ENCODE measurements at regions not wholly inside any gene's neighbourhood (a gene's known extent, or its start where the extent isn't known, plus 50 kb on each side); places are given as distances from the start of the nearest gene placed in this dataset.
"Not testable (repeated sequence)": the region's sequence is repeated elsewhere in the genome, so short reads cannot be mapped to it uniquely, and the experiment has no call there.

DNA sequence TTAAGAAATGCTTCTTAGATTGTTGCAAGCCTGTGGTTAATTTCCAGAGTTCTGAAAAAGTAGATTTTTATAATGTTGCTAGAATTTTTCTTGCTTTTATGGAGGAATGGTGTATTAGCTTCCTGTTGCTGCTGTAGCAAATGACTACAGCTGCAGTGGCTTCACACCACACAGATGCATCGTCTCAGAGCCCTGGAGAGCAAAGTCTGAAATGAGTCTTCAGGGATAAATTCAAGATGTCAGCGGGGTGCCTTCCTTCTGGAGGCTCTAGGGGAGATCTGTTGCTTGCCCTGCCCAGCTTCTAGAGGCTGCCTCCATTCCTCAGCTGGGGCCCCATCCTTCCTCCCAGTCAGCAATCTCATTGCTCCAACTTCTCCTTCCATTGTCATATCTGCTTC, 187.8 kb downstream of the ZNF516 start:
- DNase-seq (ENCODE audit: low read depth in 1 of 2, low spot score in 1 of 2): no peak

DNA sequence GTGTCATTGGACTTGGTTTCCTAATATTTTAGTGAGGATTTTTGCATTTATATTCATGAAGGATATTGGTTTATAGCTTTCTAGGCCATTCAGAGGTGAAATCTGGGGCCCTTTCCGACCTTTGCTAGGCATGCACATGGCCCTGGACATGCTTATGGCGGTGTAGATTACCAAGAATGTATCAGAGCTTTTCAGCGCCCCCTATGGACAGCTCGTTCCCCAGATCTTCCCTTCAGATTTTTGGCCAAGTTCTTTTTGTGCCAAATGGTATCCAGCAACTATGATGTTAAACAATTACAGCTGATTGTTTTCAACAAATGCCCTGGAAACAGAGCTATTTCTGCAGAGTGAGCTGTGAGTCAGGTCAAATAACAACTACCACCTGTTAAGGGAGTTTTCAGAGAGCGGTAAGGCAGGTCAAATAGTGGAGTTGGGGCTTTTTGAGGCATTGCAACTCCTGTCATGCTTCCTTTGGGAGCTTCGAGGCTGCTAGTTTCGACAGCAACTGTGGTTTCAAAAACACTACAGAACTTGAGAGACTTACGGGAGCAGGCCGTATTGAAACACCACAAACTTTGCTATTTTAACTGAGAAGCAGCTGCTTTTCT, 188.3 kb downstream of the ZNF516 start:
- no peak for DNase-seq (ENCODE audit: low read depth in 1 of 2, low spot score in 1 of 2)

DNA sequence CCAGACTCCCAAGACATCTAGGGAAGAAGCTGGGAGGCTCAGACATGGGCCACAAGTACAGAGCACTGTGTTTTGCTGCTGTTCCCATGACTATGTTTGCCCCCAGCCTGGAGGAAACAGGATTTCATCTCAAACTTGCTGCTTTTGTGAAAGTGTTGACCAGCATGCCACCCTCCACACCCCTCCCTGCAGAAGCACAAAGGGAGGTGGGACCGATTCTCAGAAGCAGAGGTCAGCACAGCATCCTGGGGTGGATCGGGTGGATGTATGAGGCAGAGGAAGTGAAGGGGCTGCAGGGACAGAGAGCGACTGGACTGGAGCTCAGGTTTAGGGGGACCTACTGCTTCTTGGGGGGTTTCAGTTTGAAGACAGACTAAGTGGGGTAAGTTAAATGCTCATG, 209.2 kb downstream of the ZNF516 start:
- DNase-seq (ENCODE audit: low read depth in 1 of 2, low spot score in 1 of 2): no peak

DNA sequence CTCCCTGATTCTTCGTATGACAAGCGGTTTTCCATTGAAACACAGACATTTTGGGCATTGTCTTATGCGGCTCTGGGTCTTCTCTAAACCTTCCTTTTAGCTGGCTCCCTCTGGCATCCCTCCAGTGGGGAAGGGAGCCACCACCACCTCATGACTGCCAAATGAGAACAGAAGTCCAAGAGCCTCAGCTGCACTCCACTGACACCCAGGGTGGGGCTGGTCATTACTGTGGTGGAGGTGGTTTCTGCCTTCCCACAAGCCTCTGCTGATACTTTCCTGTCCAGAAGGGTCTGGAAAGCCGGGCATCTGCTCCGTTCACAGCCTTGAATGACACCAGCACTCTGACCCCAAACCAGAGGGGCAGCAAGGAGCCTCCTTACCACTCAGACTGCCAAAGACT, 213.5 kb downstream of the ZNF516 start:
- no peak for DNase-seq (ENCODE audit: low read depth in 1 of 2, low spot score in 1 of 2)

DNA sequence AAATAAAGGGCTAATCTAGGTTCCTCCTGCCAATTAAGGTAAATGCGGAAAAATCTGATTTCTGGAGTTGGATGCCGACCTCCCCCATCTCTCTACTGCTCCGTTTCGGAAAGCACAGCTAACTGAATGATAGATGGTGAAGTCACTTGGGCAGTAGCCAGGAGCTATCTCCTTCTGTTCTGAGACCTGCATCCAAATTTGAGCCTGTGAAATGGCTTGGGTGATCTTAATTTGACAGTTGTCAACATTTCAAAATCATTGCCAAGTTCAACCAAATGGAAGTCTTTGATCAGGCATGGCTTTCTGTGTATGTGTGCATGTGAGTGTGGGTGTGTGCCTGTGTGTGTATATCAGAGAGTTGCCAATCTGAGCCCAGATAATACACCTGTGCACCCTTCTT, 217.2 kb downstream of the ZNF516 start:
- no peak for DNase-seq (ENCODE audit: low read depth in 1 of 2, low spot score in 1 of 2)

GRCh38 chr18:76275727-76276313, 219.2 kb downstream of the ZNF516 start:
- no peak for DNase-seq (ENCODE audit: low read depth in 1 of 2, low spot score in 1 of 2)

DNA sequence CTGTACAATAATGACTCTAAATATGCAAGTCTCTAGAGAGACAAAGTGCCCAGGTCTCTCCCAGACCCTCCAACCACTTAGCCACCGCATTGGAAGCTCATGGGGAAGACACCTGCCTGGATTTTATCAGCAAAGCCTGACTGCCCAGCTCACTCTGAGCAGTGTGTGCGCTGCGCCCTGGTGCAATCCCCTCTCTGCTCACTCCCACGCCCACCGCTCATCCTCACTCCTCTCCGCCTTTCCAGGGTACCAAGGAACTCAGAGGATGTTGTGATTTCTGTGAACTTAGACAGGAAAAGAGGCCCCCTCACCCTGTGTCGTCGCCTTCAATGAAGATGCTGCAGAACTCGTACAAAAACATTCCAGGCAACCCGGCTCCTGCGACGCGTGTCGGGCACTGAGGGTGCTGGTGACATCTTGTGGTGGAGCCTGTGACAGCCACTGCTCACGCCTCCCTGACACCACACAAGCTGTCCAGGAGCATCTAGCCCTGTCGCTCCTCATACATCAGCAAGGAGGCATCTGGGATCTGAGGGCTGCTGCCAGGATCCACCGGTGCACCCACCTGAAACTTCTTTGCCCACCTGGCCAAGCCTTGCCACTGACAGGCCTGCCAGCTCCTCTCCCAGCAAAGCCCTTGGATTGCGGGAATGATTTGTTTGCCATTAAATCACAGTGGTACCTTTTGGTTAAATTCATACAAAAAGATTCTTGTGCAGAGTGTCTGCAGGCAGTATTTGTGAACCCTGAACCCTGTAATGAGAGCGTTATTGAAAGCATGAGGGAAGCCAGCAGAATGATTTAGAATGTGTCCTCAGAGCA, 220.4 kb downstream of the ZNF516 start:
- no peak for DNase-seq (ENCODE audit: low read depth in 1 of 2, low spot score in 1 of 2)

DNA sequence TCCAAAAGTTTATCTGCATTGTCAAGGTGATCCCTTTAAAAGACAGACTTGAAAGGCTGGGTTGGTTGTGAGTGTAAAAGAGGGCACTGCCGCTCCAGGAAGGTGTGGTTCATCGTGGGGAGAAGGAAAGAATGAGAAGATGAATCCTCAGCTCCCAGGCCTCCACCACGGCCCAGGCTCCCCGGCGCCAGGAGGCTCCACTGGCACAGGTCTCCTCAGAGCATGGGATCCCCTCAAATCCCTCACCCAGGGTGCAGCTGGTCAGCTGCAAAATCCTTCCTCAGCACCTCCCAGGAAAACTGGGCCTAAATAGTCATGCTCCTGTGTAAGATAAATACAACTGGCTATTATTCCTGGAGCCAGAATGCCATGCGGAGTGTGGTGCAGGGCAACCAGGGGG, 221.1 kb downstream of the ZNF516 start:
- DNase-seq (ENCODE audit: low read depth in 1 of 2, low spot score in 1 of 2): no peak

DNA sequence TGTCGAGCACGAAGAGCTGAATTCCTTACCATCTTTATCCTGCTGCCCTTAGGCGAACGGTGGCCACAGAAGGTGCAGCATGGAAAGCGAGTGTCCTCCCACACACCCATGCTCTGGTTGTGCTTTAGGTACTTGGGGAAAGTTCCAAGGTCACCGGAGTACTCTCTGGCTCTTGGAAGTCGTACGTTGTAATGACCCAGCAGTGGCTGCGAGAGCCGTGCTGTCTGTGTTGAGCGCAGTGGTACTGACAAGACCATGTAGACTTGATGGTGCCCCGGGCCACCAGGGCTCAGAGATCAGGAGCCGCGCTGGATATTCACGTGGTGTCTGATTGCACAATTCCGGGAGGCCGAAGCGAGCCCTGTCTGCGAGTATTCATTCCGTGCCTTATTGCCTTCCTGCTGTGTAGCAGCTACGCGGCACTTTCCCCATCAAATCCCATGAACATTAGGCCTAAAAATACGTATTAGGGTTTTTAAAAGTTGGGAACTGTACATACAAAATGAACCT, 222.0 kb downstream of the ZNF516 start:
- DNase-seq (ENCODE audit: low read depth in 1 of 2, low spot score in 1 of 2): no peak

GRCh38 chr18:76267423-76267822, 227.6 kb downstream of the ZNF516 start:
- not testable (repeated sequence) for DNase-seq (ENCODE audit: low read depth in 1 of 2, low spot score in 1 of 2)

DNA sequence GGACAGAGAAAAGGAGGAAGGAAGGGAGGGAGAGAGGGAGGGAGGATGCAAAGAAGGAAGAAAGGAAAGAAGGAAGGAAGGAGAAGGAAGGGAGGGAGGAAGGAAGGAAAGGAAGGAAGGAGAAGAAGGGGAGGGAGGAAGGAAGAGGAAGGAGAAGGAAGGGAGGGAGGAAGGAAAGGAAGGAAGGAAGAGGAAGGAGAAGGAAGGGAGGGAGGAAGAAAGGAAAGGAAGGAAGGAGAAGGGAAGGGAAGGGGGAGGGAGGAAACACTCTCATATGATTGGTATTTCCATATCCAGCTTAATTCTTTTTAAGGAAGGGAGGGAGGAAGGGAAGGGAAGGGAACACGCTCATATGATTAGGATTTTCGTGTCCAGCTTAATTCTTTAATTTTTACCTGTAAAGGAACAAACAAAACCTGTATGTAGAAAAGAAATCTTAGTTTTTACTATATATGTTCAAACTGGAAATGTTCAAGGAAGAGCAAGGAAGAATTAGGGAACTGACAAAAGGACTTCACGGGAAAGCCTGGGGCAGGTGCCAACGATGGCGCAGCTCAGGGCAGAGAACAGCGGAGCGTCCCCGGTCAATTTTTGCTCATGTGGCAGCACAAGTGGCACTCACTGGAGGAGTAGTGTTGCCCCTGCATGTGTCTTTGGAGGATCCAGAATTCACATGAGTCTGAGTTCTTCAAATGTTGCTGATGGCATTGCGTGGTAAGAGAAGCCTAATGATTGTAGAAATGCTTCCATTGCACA, 228.6 kb downstream of the ZNF516 start:
- DNase-seq (ENCODE audit: low read depth in 1 of 2, low spot score in 1 of 2): no peak

DNA sequence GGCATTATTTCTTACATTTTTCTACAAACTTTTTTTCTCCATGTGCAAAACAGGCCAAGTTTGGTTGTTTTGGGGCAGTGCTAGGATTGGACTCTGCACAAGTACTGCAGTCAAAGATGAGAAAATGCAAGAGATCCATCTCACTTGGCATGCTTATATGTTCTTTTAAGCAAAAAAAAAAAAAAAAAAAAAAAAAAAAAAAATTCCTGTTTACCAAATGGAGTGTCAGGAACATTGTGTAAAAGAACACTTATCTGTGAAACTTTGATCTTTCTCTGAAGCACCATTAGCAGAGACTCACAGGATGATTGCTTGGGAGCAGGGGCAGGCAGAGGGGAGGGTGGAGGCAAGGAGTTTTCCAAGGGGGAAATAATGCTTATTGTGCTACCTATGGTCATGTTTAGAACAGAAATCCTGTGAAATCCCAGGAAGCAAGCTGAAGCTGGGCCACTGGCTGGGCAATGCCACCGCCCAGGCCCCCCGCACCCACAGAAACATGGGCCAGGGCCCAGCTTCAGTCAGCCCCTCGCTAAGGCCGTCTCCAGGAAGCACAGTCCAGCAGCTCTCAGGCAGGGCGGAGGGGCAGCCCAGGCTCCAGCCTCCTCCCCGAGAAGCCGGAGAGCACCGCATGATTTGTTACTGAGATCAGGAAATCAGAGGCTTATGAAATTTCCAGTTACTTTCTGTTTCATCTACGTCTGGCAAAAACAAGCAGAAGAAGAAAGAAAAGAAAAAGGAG, 229.4 kb downstream of the ZNF516 start:
- DNase-seq (ENCODE audit: low read depth in 1 of 2, low spot score in 1 of 2): no peak

DNA sequence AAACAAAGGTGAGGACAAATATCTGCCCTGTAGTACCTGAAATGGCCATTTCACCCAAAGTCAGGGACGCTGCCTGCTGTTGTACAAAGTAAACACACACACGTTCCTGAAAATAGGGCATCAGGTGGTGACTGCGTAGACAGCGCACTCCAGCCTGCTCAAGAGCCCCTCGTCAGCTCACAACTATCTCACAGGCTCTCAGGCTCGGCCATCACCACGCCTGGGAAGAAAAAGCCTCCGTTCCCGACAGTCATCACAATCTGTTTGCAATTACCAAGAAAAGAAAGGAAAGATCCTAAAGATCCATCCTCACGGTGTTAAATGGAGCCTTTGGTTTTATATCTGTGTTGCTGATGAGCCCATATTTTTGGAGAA, 230.2 kb downstream of the ZNF516 start:
- no peak for DNase-seq (ENCODE audit: low read depth in 1 of 2, low spot score in 1 of 2)

DNA sequence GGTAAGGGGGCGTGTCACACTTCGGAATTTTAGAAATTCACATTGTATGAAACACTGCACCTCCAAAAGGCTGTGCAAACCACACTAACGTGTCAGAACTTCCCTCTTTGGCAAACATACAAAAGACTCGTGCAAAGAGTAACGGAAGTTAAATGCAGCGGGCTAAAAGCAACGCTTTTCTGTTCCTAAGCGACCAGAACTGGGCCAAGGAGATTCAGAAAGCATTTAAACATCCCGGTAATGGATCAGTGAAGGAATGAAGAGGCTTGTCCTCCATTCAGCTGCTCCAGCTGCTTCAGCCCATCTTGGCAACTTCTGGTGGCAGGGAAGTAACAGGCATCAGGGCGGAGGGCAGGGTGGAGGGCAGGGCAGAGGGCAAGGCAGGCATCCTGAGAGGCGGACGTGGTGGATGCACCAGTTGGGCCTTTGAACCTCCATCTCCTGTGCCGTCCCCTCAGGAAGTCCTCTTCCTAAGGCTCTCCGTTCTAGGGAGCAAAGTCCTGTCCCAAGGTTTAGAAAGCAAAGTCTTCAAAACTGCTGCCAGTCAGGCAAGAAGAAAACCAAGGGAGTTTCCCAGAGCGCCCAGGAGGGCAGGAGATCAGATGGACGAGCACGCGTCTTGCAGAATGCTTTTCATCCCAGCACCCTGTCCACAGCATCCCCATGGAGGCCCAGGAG, 230.7 kb downstream of the ZNF516 start:
- DNase-seq (ENCODE audit: low read depth in 1 of 2, low spot score in 1 of 2): no peak

GRCh38 chr18:76263046-76264005, 231.7 kb downstream of the ZNF516 start:
- DNase-seq (ENCODE audit: low read depth in 1 of 2, low spot score in 1 of 2): no peak

DNA sequence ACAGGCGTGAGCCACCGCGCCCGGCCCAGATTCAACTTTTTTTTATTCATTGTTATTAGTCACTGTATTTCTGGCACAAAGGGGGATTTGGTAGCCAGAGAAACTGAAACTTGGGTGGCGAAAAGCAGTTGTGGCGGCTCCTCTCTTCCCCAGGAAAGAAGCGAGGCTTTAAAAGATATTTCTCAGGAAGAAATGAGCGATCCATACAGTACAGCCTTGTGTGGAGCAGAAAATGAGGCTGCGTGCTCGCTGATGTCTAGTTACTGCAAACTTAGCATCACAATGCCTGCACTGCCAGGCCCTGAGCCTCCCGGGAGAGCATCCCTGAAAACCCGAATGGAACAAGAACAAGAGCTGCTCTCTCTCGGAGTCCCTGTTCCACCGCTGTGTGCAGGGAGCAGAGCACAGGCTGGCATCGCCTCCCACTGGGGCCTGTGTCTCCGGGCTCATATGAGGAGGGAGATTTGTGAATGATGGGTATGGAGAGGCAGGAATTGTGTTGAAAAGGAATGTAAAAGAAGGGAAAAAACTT, 234.0 kb downstream of the ZNF516 start:
- DNase-seq (ENCODE audit: low read depth in 1 of 2, low spot score in 1 of 2): no peak

- no peak for DNase-seq (ENCODE audit: low read depth in 1 of 2, low spot score in 1 of 2)
Observed at GRCh38 chr18:76259711-76260110, 235.3 kb downstream of the ZNF516 start.

DNA sequence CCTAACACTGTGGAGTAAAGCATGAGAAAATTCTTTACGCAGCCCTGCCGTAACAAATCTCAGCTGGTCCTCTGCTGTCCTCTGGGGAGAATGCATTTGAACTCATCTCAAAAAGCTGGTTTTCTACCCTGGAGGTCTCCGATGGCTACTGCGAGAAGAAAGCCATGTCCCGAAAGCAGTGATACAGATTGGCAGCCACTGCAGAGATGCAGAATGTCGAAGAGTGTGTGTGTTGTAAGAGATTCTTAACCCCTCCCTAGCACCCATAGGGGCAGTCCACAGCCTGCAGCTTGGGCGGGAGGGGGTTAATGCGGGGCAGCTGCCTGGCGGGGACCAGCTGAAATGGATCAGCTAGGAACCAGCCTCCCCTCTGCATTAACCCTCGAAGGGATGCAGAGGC, 235.9 kb downstream of the ZNF516 start:
- DNase-seq (ENCODE audit: low read depth in 1 of 2, low spot score in 1 of 2): no peak

GRCh38 chr18:76258209-76258608, 236.8 kb downstream of the ZNF516 start:
- no peak for DNase-seq (ENCODE audit: low read depth in 1 of 2, low spot score in 1 of 2)
